HepG2 (cell line): ENCODE measurements at regions not wholly inside any gene's neighbourhood (a gene's known extent, or its start where the extent isn't known, plus 50 kb on each side); places are given as distances from the start of the nearest gene placed in this dataset.

Experiments used
- AHR ChIP-seq: IDR thresholded peaks from 2 replicates; pipeline ENCODE4 v1.6.1; 2018; ENCODE audit warnings: missing genetic modification reagents, missing compliant biosample characterization
- FOXA3 ChIP-seq: IDR thresholded peaks from 2 replicates; pipeline ENCODE4 v1.6.1; 2016; ENCODE audit warnings: missing genetic modification reagents, missing compliant biosample characterization
- GABPA ChIP-seq, 2 experiments: IDR thresholded peaks; 2 replicates each; pipeline ENCODE4 v1.6.1; 2011 to 2016; ENCODE audit warnings: low read depth in 2 of 2, low read length in 1 of 2, missing biosample characterization in 1 of 2, missing genetic modification characterization in 1 of 2
- JARID2 ChIP-seq: sonication (generic); formaldehyde crosslinking; IDR thresholded peaks from 2 replicates; pipeline ENCODE4 v1.8.1; 2023; ENCODE audit warnings: missing genetic modification reagents, inconsistent platforms; ENCODE audit not compliant: insufficient replicate concordance
- MED1 ChIP-seq: sonication (generic); formaldehyde crosslinking; IDR thresholded peaks from 2 replicates; pipeline ENCODE4 v1.4.0; 2020; ENCODE audit warnings: missing genetic modification reagents
- MEF2D ChIP-seq: sonication (generic); formaldehyde crosslinking; IDR thresholded peaks from 2 replicates; pipeline ENCODE4 v1.5.1; 2020; ENCODE audit warnings: mild to moderate bottlenecking, missing genetic modification reagents
- MLLT10 ChIP-seq: sonication (generic); formaldehyde crosslinking; IDR thresholded peaks from 2 replicates; pipeline ENCODE4 v1.4.0; 2020; ENCODE audit warnings: missing genetic modification reagents
- MXI1 ChIP-seq: IDR thresholded peaks from 3 replicates; pipeline ENCODE4 v1.6.1; 2012; ENCODE audit warnings: low read depth, low read length, inconsistent platforms, borderline replicate concordance
- NFE2L1 ChIP-seq: sonication (generic); formaldehyde crosslinking; IDR thresholded peaks from 2 replicates; pipeline ENCODE4 v1.4.0; 2020; ENCODE audit warnings: missing genetic modification reagents, mild to moderate bottlenecking, borderline replicate concordance
- NR2C2 ChIP-seq: sonication (generic); formaldehyde crosslinking; IDR thresholded peaks from 2 replicates; pipeline ENCODE4 v1.4.0; 2020; ENCODE audit warnings: missing genetic modification reagents, mild to moderate bottlenecking, moderate library complexity, borderline replicate concordance
- RFX1 ChIP-seq: fragments of 450-650 bp; IDR thresholded peaks from 2 replicates; pipeline ENCODE4 v1.6.1; 2017
- RNF2 ChIP-seq: fragments of 450-650 bp; conservative IDR thresholded peaks from 2 replicates; pipeline ENCODE4 v1.6.1; 2016; ENCODE audit warnings: low read depth
- SKIL ChIP-seq: sonication (generic); formaldehyde crosslinking; IDR thresholded peaks from 2 replicates; pipeline ENCODE4 v1.8.0; 2022; ENCODE audit warnings: missing genetic modification reagents, mild to moderate bottlenecking, moderate library complexity, borderline replicate concordance
- SMARCE1 ChIP-seq: fragments of 450-650 bp; IDR thresholded peaks from 2 replicates; pipeline ENCODE4 v1.6.1; 2017; ENCODE audit warnings: borderline replicate concordance
- SP5 ChIP-seq: IDR thresholded peaks from 2 replicates; pipeline ENCODE4 v1.6.1; 2016; ENCODE audit warnings: low read depth, borderline replicate concordance
- THAP11 ChIP-seq: IDR thresholded peaks from 2 replicates; pipeline ENCODE4 v1.6.1; 2016; ENCODE audit warnings: missing biosample characterization, missing genetic modification reagents
- ZBTB34 ChIP-seq: sonication (generic); formaldehyde crosslinking; IDR thresholded peaks from 2 replicates; pipeline ENCODE4 v1.8.0; 2022; ENCODE audit warnings: mild to moderate bottlenecking, missing genetic modification reagents
- ZFP41 ChIP-seq: sonication (generic); formaldehyde crosslinking; IDR thresholded peaks from 2 replicates; pipeline ENCODE4 v1.4.0; 2020; ENCODE audit warnings: mild to moderate bottlenecking, missing genetic modification reagents, borderline replicate concordance
- ZFP82 ChIP-seq: sonication (generic); formaldehyde crosslinking; IDR thresholded peaks from 2 replicates; pipeline ENCODE4 v1.5.1; 2020; ENCODE audit warnings: mild to moderate bottlenecking, missing genetic modification reagents, borderline replicate concordance
- ZGPAT ChIP-seq: IDR thresholded peaks from 2 replicates; pipeline ENCODE4 v1.6.1; 2016; ENCODE audit warnings: mild to moderate bottlenecking
- ZNF296 ChIP-seq: sonication (generic); formaldehyde crosslinking; conservative IDR thresholded peaks from 2 replicates; pipeline ENCODE4 v1.5.0; 2020; ENCODE audit warnings: mild to moderate bottlenecking, missing genetic modification reagents
- ZNF383 ChIP-seq: sonication (generic); formaldehyde crosslinking; IDR thresholded peaks from 2 replicates; pipeline ENCODE4 v1.4.0; 2020; ENCODE audit warnings: missing genetic modification reagents, mild to moderate bottlenecking, borderline replicate concordance
- ZNF563 ChIP-seq: sonication (generic); formaldehyde crosslinking; IDR thresholded peaks from 2 replicates; pipeline ENCODE4 v1.8.0; 2022; ENCODE audit warnings: mild to moderate bottlenecking, moderate library complexity, missing genetic modification reagents
- ZNF589 ChIP-seq: sonication (generic); formaldehyde crosslinking; conservative IDR thresholded peaks from 2 replicates; pipeline ENCODE4 v1.8.0; 2022; ENCODE audit warnings: mild to moderate bottlenecking, moderate library complexity, missing genetic modification reagents
- ZSCAN30 ChIP-seq: sonication (generic); formaldehyde crosslinking; IDR thresholded peaks from 2 replicates; pipeline ENCODE4 v1.5.0; 2020; ENCODE audit warnings: mild to moderate bottlenecking, missing genetic modification reagents

DNA sequence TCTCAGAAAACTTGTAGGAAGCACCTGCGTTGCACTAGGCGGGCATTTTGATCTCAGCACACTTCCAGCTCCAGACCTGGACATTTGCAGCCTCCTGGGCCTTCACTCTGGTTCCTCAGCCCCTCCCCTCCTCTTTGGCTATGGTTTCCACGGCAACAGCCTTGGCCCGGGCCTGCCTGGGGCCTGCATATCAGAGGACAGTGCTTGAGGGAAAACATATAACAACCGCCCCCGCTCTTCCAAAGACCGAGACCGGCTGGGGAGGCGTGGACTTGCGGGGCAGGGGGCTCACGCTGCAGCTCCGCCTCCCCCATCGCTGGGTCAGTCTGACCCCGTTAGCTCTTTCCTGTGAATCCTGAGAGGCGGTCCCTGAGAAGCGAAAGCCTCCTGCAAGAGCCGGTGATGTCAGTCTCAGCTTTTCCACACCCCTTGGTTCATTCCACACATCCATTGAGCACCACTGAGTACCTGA lies 125.7 kb upstream of the PEG3 start (continued):
- TF ChIP-seq ZNF563 (CRISPR knock-in tag) (no peak), ZFP41 (CRISPR knock-in tag) (no peak), ZFP82 (CRISPR knock-in tag) (no peak), MEF2D (CRISPR knock-in tag) (no peak; the same call in 1 of the 2 replicates), ZNF383 (no peak), GABPA (IDR thresholded peaks at IDR 0.05; ENCODE audit: low read depth, low read length) (no peak), GABPA (CRISPR knock-in tag; IDR thresholded peaks at IDR 0.05; ENCODE audit: low read depth) (no peak), MED1 (CRISPR knock-in tag) (peak; percentile 96), RNF2 (no peak), ZSCAN30 (CRISPR knock-in tag) (no peak), AHR (CRISPR knock-in tag) (no peak), ZNF296 (CRISPR knock-in tag) (no peak), NR2C2 (CRISPR knock-in tag) (no peak), FOXA3 (CRISPR knock-in tag) (peak; percentile 46; the same call in 1 of the 2 replicates), SMARCE1 (no peak), SKIL (CRISPR knock-in tag) (peak; percentile 53), ZBTB34 (CRISPR knock-in tag) (peak; percentile 73), JARID2 (CRISPR knock-in tag) (no peak), MLLT10 (CRISPR knock-in tag) (no peak), SP5 (CRISPR knock-in tag) (peak; percentile 90), RFX1 (peak; percentile 80), ZNF589 (CRISPR knock-in tag) (no peak), THAP11 (CRISPR knock-in tag) (peak; percentile 44; the same call in 1 of the 2 replicates), MXI1 (peak; percentile 23; the same call in 1 of the 3 replicates), NFE2L1 (no peak), ZGPAT (CRISPR knock-in tag) (peak; percentile 57; the same call in 1 of the 2 replicates)
